Pancreas (tissue), 10 donors: ENCODE measurements at regions not wholly inside any gene's neighbourhood (a gene's known extent, or its start where the extent isn't known, plus 50 kb on each side); places are given as distances from the start of the nearest gene placed in this dataset.

Experiments
- ATAC-seq, 4 donors: fragments of 200-7000 bp; cut with Tn5 transposase; one replicate each; pipeline versions ENCODE4 v1.8.0 to v1.9.1; 2020; ENCODE audit warnings: mild to moderate bottlenecking in 4 of 4, moderate library complexity in 4 of 4
- DNase-seq, 6 donors: peaks; one replicate each; pipeline ENCODE4 v3.0.0-alpha.2; 2020
- FAIRE-seq: peaks from 2 replicates; lab custom pipeline; 2012; peaks lifted over from hg19 to GRCh38; lab: Jason Lieb, UNC
- H3K27ac ChIP-seq, 4 donors: fragments of 200-600 bp; sonication (generic); 1 replicate in 3 of 4; 2 replicates in 1 of 4; pipeline versions ENCODE4 v1.5.0 to v1.8.0; 2020
- H3K27me3 ChIP-seq, 4 donors: fragments of 200-600 bp; one replicate each; pipeline ENCODE4 v1.8.0; 2021
- H3K36me3 ChIP-seq, 3 donors: fragments of 200-600 bp; sonication (generic) in 1 of 3; one replicate each; pipeline versions ENCODE4 v1.5.0 to v1.8.0; 2020 to 2021
- H3K4me1 ChIP-seq, 3 donors: fragments of 200-600 bp; one replicate each; pipeline ENCODE4 v1.8.0; 2021
- H3K4me3 ChIP-seq, 4 donors: fragments of 200-600 bp; sonication (generic) in 2 of 4; one replicate each; pipeline versions ENCODE4 v1.5.0 to v1.8.0; 2020 to 2021
- H3K9me3 ChIP-seq, 4 donors: fragments of 200-600 bp; one replicate each; pipeline ENCODE4 v1.8.0; 2021
- WGBS, 2 donors: extraction: QIAGEN DNeasy Blood & Tissue Kit; methylation state at CpG; one replicate each; pipeline ENCODE4 v1.1.7; 2013; 5-methylcytosine and 5-hydroxymethylcytosine counted together
- intact Hi-C, 3 donors: fragments of 100-400 bp; cut with DNase I; formaldehyde crosslinking; loops; one replicate each; pipeline versions ENCODE4 v1.11.1 to v1.14.2; 2022
- TF ChIP-seq, protein P1 (sequence below), 4 donors: fragments of 200-600 bp; sonication (generic) in 3 of 4; IDR thresholded peaks; one replicate each; pipeline versions ENCODE4 v1.5.0 to v1.8.0; 2021; ENCODE audit warnings: antibody characterized with exemption in 4 of 4
- donor health status: healthy with polysubstance abuse.
- donor health status: DM: no; HTN: no; CAD: no; lungs with moderate emphysema.
- donor health status: DM: no; HTN: no; CAD: no.
- donor health status: control.
- donor health status: control.
- donor health status: Bipolar disorder and iron deficiency.
- donor health status: DM: yes; HTN: yes; CAD: no.
- donor health status: DM: no; HTN: no; CAD: no.
- donor health status: DM: no; HTN: no; CAD: no.
- donor health status: DM: yes; HTN: yes; CAD: no.

DNA sequence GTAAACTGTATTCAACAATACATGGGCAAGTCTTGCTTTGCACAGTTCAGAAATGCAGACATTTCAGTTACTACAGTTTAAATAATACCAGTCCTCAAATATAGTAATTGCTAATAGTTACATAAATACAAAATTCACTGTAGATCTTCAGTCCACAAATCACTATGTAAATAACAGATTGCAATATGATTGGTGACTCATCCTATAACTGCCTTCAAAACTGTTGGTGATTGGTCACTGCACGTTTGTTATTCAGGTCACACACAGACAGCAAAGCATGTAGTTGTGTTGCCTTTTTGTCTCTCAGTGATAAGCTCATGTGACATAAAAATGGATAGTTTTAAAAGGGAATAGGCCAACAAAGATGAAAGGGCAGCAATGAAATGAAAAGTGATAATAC is 186.5 kb upstream of the CTTNBP2NL start:
- Histone ChIP-seq H3K9me3 (peaks cover 0 to 7% (median 0%) of the 10 kb centered on the region in 4 donors), H3K36me3 (no peaks in the 10 kb centered on the region), H3K27ac (no peak overlapping the region), H3K4me1 (no peaks in the 10 kb centered on the region), H3K27me3 (no peaks in the 10 kb centered on the region), H3K4me3 (no peak overlapping the region)
- intact Hi-C loops, result no loop called here
- WGBS, 2 donors, result 13 to 20% methylated on average over 1 of the region's 1 CpG
- TF ChIP-seq, protein P1, sequence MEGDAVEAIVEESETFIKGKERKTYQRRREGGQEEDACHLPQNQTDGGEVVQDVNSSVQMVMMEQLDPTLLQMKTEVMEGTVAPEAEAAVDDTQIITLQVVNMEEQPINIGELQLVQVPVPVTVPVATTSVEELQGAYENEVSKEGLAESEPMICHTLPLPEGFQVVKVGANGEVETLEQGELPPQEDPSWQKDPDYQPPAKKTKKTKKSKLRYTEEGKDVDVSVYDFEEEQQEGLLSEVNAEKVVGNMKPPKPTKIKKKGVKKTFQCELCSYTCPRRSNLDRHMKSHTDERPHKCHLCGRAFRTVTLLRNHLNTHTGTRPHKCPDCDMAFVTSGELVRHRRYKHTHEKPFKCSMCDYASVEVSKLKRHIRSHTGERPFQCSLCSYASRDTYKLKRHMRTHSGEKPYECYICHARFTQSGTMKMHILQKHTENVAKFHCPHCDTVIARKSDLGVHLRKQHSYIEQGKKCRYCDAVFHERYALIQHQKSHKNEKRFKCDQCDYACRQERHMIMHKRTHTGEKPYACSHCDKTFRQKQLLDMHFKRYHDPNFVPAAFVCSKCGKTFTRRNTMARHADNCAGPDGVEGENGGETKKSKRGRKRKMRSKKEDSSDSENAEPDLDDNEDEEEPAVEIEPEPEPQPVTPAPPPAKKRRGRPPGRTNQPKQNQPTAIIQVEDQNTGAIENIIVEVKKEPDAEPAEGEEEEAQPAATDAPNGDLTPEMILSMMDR (IDR thresholded peaks at IDR 0.05), result no peak
- ATAC-seq (no peak), FAIRE-seq (no peak), DNase-seq (no peak)

DNA sequence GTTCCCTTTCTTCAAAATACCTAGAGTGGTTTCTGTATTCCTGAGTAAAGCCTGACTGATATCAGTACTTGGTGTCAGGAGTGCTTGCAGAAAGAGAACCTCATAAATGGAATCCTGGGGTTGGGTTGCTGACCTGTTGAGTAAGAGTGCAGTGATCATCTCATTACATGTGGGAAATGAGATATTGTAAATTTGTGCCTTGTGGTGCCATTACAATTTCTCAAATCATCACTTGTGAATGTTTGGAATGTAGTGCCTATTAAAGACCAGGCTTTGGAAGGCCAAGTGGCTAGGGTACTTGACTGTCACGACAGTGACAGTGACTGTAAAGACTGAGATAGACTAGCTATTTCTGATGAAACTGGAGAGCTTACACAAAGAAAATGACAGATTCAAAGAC is 176.7 kb upstream of the CTTNBP2NL start:
- TF ChIP-seq, protein P1 (IDR thresholded peaks at IDR 0.05), result no peak
- Histone ChIP-seq H3K4me1 (no peaks in the 10 kb centered on the region), H3K36me3 (no peaks in the 10 kb centered on the region), H3K4me3 (no peak overlapping the region), H3K9me3 (no peaks in the 10 kb centered on the region), H3K27me3 (no peaks in the 10 kb centered on the region), H3K27ac (no peak overlapping the region)
- intact Hi-C loops, result no loop called here
- no peak for ATAC-seq
- 60 to 87% methylated on average over 1 of the region's 1 CpG for WGBS, 2 donors
- no peak for DNase-seq
- no peak for FAIRE-seq

DNA sequence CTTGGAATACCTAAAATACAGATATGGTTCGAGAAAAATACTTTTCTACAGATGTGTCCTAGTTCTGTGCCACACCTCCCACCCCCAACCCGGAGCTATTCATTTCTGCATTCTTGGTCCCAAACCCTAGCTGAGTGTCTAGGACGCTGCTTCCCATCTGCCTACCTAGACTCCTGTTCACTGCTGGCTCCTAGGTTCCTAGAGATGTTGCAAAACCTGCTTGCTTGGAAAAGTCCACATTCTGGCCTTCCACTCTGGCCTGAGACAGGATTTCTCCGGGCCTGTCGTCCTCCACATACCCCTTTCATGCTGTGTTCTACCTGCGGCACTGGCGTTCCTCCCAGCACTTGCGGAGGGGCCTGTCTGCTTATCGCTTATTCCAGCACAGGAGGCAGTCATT is 165.8 kb upstream of the CTTNBP2NL start:
- H3K27me3 ChIP-seq, result no peaks in the 10 kb centered on the region
- no peaks in the 10 kb centered on the region for H3K9me3 ChIP-seq
- no peak for FAIRE-seq
- TF ChIP-seq, protein P1 (IDR thresholded peaks at IDR 0.05), result no peak
- H3K27ac ChIP-seq, result no peak overlapping the region
- intact Hi-C loops, result no loop called here
- no peak for DNase-seq
- WGBS, 2 donors, result 78% methylated on average over 9 of the region's 9 CpGs
- ATAC-seq, result no peak
- no peak overlapping the region for H3K4me3 ChIP-seq
- H3K4me1 ChIP-seq, result no peaks in the 10 kb centered on the region
- no peaks in the 10 kb centered on the region for H3K36me3 ChIP-seq

DNA sequence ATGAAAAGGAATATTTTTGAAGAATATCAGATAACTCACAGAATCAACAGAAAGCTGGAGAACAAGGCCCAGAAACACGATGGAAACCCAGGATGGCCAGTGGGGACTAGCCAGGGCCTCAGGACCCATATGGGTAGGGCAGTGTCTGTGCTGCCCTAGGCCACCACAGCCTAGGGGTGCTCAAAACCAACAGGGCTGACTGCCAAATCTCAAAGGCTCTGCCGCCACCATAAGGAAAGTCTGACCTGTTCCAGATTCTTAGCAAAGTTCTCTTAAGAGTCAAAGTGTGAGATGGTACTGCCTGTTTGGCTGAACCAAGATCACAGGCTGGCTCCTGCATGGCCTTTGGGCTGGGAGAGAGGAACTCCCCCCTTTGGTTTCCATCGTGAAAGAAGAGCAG is 164.7 kb upstream of the CTTNBP2NL start:
- no peak for DNase-seq
- no peak overlapping the region for H3K4me3 ChIP-seq
- no peak for FAIRE-seq
- H3K9me3 ChIP-seq, result no peaks in the 10 kb centered on the region
- TF ChIP-seq, protein P1 (IDR thresholded peaks at IDR 0.05), result no peak
- intact Hi-C loops, result no loop called here
- no peak for ATAC-seq
- no peaks in the 10 kb centered on the region for H3K27me3 ChIP-seq
- H3K36me3 ChIP-seq, result no peaks in the 10 kb centered on the region
- H3K4me1 ChIP-seq, result no peaks in the 10 kb centered on the region
- H3K27ac ChIP-seq, result no peak overlapping the region
- WGBS, 2 donors, result 45 to 51% methylated on average over 3 of the region's 3 CpGs

DNA sequence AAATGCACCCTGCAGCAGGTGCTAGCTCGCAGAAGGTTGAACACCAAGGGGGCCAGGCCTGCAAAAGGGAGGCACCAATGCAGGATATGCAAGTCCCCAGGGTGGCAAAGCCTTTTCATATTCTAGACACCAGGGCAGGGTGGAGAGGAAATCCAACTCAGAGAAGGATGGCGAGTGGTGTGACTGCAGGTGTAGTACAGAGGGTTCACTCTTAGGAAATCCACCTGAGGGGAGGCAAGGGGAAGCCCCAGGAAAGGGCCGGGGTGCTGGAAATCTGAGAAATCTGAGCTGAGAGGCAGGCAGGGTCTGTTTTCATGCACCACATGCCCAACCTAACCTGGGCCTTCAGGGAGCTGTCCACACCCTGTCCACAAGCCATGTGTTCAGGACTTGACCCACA is 163.2 kb upstream of the CTTNBP2NL start:
- DNase-seq (no peak), ATAC-seq (no peak), FAIRE-seq (no peak)
- Histone ChIP-seq H3K27ac (no peak overlapping the region), H3K9me3 (no peaks in the 10 kb centered on the region), H3K36me3 (no peaks in the 10 kb centered on the region), H3K4me1 (no peaks in the 10 kb centered on the region), H3K4me3 (no peak overlapping the region), H3K27me3 (no peaks in the 10 kb centered on the region)
- 59 to 70% methylated on average over 3 of the region's 3 CpGs for WGBS, 2 donors
- intact Hi-C loops, result no loop called here
- TF ChIP-seq, protein P1 (IDR thresholded peaks at IDR 0.05), result no peak
